B cell (primary cell): ENCODE measurements at regions not wholly inside any gene's neighbourhood (a gene's known extent, or its start where the extent isn't known, plus 50 kb on each side); places are given as distances from the start of the nearest gene placed in this dataset.

Source experiments
- CTCF ChIP-seq: fragments of 200-600 bp; IDR thresholded peaks from one replicate; pipeline ENCODE4 v1.8.0; 2022; ENCODE audit warnings: antibody characterized with exemption, mild to moderate bottlenecking
- EZH2 ChIP-seq: IDR thresholded peaks from 2 replicates; pipeline ENCODE4 v1.6.1; 2012; ENCODE audit warnings: borderline replicate concordance, low read depth, mild to moderate bottlenecking, moderate library complexity, low read length; ENCODE audit not compliant: insufficient read depth, poor library complexity, severe bottlenecking

- TF ChIP-seq EZH2 (no peak), CTCF (no peak)
Measured at GRCh38 chr12:28884904-28885679, 264.0 kb upstream of the FAR2 start.
